ENCODE measurements at regions not wholly inside any gene's neighbourhood (a gene's known extent, or its start where the extent isn't known, plus 50 kb on each side); places are given as distances from the start of the nearest gene placed in this dataset.

- Histone ChIP-seq H2AFZ (ENCODE audit: low read depth, low read length) (no peak overlapping the region), H4K20me1 (ENCODE audit: insufficient read depth, low read length) (peaks cover 86% of the 10 kb centered on the region), H3K4me2 (ENCODE audit: low read length) (peak overlapping the region; percentile 71), H3K9ac (ENCODE audit: low read length) (peak overlapping the region; percentile 32; the same call in 1 of the 2 replicates), H3K27ac (ENCODE audit: low read length) (peak overlapping the region; percentile 71), H3K9me3 (ENCODE audit: insufficient read depth, low read length) (no peaks in the 10 kb centered on the region), H3K79me2 (ENCODE audit: low read length) (peaks cover 67% of the 10 kb centered on the region), H3K27me3 (ENCODE audit: low read depth, low read length) (no peaks in the 10 kb centered on the region), H3K4me3 (ENCODE audit: low read length) (peak overlapping the region; percentile 36; the same call in 1 of the 2 replicates), H3K4me1 (ENCODE audit: low read length) (peaks cover 63% of the 10 kb centered on the region), H3K36me3 (replicated peaks; ENCODE audit: low read depth, low read length) (peaks cover 54% of the 10 kb centered on the region)
- no peak for TF ChIP-seq EZH2phosphoT487 (IDR thresholded peaks at IDR 0.05; ENCODE audit: low read depth)
- TF ChIP-seq, protein P1, sequence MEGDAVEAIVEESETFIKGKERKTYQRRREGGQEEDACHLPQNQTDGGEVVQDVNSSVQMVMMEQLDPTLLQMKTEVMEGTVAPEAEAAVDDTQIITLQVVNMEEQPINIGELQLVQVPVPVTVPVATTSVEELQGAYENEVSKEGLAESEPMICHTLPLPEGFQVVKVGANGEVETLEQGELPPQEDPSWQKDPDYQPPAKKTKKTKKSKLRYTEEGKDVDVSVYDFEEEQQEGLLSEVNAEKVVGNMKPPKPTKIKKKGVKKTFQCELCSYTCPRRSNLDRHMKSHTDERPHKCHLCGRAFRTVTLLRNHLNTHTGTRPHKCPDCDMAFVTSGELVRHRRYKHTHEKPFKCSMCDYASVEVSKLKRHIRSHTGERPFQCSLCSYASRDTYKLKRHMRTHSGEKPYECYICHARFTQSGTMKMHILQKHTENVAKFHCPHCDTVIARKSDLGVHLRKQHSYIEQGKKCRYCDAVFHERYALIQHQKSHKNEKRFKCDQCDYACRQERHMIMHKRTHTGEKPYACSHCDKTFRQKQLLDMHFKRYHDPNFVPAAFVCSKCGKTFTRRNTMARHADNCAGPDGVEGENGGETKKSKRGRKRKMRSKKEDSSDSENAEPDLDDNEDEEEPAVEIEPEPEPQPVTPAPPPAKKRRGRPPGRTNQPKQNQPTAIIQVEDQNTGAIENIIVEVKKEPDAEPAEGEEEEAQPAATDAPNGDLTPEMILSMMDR (IDR thresholded peaks at IDR 0.05; ENCODE audit: low read depth, low read length) = no peak
Observed at GRCh38 chr7:22588351-22588750, 88.4 kb upstream of the STEAP1B start.

DNA sequence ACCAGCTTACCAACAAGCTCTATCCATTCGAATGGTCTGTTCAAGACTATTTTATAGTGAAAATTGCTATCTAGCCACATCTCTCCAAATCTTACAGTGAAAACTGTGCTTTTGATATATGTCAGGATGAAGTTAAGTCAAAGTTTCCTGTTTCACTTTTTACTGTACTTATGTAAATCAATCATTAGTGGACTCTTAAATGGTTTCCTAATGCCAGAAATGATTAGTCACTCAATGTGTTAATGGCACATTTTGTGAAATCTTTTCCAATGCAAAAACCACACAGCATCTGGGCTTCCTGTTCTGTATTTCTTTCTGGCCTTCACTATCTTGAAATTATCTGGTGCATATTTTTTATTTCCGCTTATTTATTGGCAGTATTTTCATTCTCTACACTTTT lies 87.3 kb upstream of the STEAP1B start:
- Histone ChIP-seq H3K27ac (ENCODE audit: low read length) (peak overlapping the region; percentile 71), H3K9ac (ENCODE audit: low read length) (no peak overlapping the region; the same call in 1 of the 2 replicates), H3K9me3 (ENCODE audit: insufficient read depth, low read length) (no peaks in the 10 kb centered on the region), H2AFZ (ENCODE audit: low read depth, low read length) (no peak overlapping the region), H3K4me3 (ENCODE audit: low read length) (peak overlapping the region; percentile 36; the same call in 1 of the 2 replicates), H3K27me3 (ENCODE audit: low read depth, low read length) (no peaks in the 10 kb centered on the region), H4K20me1 (ENCODE audit: insufficient read depth, low read length) (peaks cover 88% of the 10 kb centered on the region), H3K36me3 (replicated peaks; ENCODE audit: low read depth, low read length) (peaks cover 55% of the 10 kb centered on the region), H3K4me2 (ENCODE audit: low read length) (peak overlapping the region; percentile 71), H3K79me2 (ENCODE audit: low read length) (peaks cover 75% of the 10 kb centered on the region), H3K4me1 (ENCODE audit: low read length) (peaks cover 63% of the 10 kb centered on the region)
- TF ChIP-seq, protein P1 (IDR thresholded peaks at IDR 0.05; ENCODE audit: low read depth, low read length) = no peak

DNA sequence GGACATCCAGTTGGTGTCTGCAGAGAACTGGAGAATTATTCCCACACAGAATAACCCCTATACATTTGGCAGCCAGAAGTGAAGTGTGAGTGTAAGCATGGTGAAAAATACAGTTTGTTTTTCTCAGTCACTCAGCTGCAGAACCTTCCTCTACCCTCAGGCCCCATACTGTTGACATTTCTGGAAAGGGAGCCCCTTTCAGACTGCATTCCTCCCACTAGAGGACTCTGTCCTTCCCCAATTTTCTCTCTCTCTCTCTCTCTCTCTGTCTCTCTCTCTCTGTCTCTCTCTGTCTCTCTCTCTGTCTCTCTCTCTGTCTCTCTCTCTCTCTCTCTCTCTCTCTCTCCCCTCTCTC lies 86.8 kb upstream of the STEAP1B start:
- peaks cover 74% of the 10 kb centered on the region for H3K79me2 ChIP-seq (ENCODE audit: low read length)
- H3K36me3 ChIP-seq (replicated peaks; ENCODE audit: low read depth, low read length) = peaks cover 51% of the 10 kb centered on the region
- no peaks in the 10 kb centered on the region for H3K9me3 ChIP-seq (ENCODE audit: insufficient read depth, low read length)
- H2AFZ ChIP-seq (ENCODE audit: low read depth, low read length) = no peak overlapping the region
- peak overlapping the region; percentile 71; the same call in 1 of the 2 replicates for H3K4me2 ChIP-seq (ENCODE audit: low read length)
- peaks cover 63% of the 10 kb centered on the region for H3K4me1 ChIP-seq (ENCODE audit: low read length)
- H3K27ac ChIP-seq (ENCODE audit: low read length) = peak overlapping the region; percentile 71; the same call in 1 of the 2 replicates
- no peak overlapping the region; the same call in 1 of the 2 replicates for H3K9ac ChIP-seq (ENCODE audit: low read length)
- no peaks in the 10 kb centered on the region for H3K27me3 ChIP-seq (ENCODE audit: low read depth, low read length)
- H4K20me1 ChIP-seq (ENCODE audit: insufficient read depth, low read length) = peaks cover 85% of the 10 kb centered on the region
- H3K4me3 ChIP-seq (ENCODE audit: low read length) = no peak overlapping the region
- no peak for TF ChIP-seq EZH2phosphoT487 (IDR thresholded peaks at IDR 0.05; ENCODE audit: low read depth)
- TF ChIP-seq, protein P1 (IDR thresholded peaks at IDR 0.05; ENCODE audit: low read depth, low read length) = no peak

DNA sequence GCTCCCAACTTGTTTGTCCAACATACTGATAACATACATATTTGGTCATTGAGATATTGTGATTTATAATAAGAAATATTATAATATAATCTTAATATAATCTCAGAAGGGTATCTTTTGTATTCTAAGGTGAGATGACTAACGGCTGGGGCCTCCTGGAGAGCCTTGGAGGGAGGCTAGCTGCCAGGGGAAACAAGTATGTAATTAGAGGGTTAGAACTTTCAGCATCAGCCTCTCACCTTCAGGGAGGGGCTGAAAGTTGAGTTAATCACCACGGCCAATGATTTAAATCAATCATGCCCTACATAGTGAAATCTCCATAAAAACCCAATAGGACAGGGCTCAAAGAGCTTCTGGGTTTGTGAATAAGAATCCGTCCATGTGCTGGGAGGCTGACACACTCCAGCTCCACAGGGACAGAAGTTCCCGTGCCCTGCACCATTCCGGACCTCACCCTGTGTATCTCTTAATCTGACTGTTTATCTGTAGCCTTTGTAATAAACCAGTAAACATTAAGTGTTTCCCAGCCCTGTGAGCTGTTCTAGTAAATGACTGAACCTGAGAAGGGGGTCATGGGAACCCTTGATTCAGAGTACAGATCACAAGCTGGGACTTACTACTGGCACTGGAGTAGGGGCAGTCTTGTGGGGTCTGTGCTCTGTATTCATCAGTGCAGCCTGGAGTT lies 86.3 kb upstream of the STEAP1B start:
- Histone ChIP-seq H3K36me3 (replicated peaks; ENCODE audit: low read depth, low read length) (peaks cover 51% of the 10 kb centered on the region), H4K20me1 (ENCODE audit: insufficient read depth, low read length) (peaks cover 87% of the 10 kb centered on the region), H2AFZ (ENCODE audit: low read depth, low read length) (no peak overlapping the region), H3K9ac (ENCODE audit: low read length) (no peak overlapping the region; the same call in 1 of the 2 replicates), H3K27me3 (ENCODE audit: low read depth, low read length) (no peaks in the 10 kb centered on the region), H3K4me2 (ENCODE audit: low read length) (no peak overlapping the region; the same call in 1 of the 2 replicates), H3K79me2 (ENCODE audit: low read length) (peaks cover 74% of the 10 kb centered on the region), H3K4me1 (ENCODE audit: low read length) (peaks cover 63% of the 10 kb centered on the region), H3K9me3 (ENCODE audit: insufficient read depth, low read length) (no peaks in the 10 kb centered on the region), H3K27ac (ENCODE audit: low read length) (peak overlapping the region; percentile 71; the same call in 1 of the 2 replicates), H3K4me3 (ENCODE audit: low read length) (no peak overlapping the region)
- TF ChIP-seq, protein P1 (IDR thresholded peaks at IDR 0.05; ENCODE audit: low read depth, low read length) = no peak
- TF ChIP-seq EZH2phosphoT487 (IDR thresholded peaks at IDR 0.05; ENCODE audit: low read depth) = no peak

Measured in OCI-LY3 (cell line).